ENCODE measurements at regions not wholly inside any gene's neighbourhood (a gene's known extent, or its start where the extent isn't known, plus 50 kb on each side); places are given as distances from the start of the nearest gene placed in this dataset.

DNA sequence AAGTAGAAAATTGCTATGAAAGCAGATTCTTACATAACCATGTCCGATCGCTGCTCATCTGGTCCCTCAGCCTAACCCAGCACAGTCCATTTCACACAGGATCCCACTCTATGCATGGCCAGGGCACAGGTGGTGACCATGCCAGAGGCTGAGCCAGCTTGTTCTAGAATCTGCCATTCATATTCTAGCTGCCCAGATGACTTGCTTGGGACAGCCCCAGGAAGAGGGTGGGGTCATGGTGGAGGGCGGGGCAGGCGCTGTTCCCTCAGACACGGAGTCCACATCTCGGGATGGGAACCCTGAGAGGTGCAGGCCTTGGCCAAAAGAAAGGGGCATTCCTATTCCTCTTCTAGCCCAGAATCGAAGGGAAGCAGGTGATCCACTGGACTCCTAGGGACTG is 275.2 kb upstream of the IRX2 start:
- DNase-seq (ENCODE audit: insufficient read length, low spot score) (no peak), FAIRE-seq (no peak)
- TF ChIP-seq, protein P1, sequence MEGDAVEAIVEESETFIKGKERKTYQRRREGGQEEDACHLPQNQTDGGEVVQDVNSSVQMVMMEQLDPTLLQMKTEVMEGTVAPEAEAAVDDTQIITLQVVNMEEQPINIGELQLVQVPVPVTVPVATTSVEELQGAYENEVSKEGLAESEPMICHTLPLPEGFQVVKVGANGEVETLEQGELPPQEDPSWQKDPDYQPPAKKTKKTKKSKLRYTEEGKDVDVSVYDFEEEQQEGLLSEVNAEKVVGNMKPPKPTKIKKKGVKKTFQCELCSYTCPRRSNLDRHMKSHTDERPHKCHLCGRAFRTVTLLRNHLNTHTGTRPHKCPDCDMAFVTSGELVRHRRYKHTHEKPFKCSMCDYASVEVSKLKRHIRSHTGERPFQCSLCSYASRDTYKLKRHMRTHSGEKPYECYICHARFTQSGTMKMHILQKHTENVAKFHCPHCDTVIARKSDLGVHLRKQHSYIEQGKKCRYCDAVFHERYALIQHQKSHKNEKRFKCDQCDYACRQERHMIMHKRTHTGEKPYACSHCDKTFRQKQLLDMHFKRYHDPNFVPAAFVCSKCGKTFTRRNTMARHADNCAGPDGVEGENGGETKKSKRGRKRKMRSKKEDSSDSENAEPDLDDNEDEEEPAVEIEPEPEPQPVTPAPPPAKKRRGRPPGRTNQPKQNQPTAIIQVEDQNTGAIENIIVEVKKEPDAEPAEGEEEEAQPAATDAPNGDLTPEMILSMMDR (IDR thresholded peaks at IDR 0.05; ENCODE audit: insufficient read depth, missing control alignments) = no peak

DNA sequence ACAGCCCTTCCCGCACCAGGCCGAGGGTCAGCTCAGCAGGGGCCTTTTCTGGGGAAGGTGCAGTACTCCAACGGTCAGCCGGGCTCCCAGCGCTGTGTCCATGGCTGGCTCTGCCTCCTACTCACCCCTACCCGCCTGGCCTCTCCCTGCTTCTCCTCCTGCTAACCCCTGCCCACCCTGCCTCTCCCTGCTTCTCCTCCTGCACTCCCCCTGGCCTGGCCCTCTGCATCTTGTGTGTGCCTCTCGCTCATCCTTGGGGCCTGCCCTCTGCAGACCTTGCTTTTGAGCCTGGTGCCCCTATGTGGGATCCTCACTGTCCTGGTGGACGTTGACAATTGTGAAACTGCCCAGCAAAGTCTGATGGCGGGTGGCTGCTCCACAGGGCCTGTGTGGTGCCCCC is 274.6 kb upstream of the IRX2 start:
- TF ChIP-seq, protein P1 (IDR thresholded peaks at IDR 0.05; ENCODE audit: insufficient read depth, missing control alignments) = no peak
- no peak for DNase-seq (ENCODE audit: insufficient read length, low spot score)
- FAIRE-seq = no peak

DNA sequence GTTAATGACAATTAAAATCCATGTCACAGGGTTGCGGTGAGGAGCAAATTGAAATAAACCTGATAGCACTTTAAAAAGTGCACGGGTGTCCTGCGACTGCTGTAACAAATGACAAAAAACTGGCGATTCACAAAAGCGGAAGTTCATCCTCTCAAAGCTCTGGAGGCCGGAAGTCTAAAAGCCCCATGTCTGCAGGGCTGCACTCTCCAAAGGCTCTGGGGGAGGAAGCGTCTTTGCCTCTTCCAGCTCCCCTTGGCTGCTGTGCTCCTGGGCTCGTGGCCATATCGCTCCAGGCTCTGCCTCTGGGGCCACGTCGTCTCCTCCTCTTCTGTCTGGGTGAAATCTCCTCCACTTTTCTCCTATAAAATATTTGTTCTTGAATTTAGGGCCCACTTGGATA is 273.9 kb upstream of the IRX2 start:
- DNase-seq (ENCODE audit: insufficient read length, low spot score) = no peak
- TF ChIP-seq, protein P1 (IDR thresholded peaks at IDR 0.05; ENCODE audit: insufficient read depth, missing control alignments) = no peak
- FAIRE-seq = no peak

DNA sequence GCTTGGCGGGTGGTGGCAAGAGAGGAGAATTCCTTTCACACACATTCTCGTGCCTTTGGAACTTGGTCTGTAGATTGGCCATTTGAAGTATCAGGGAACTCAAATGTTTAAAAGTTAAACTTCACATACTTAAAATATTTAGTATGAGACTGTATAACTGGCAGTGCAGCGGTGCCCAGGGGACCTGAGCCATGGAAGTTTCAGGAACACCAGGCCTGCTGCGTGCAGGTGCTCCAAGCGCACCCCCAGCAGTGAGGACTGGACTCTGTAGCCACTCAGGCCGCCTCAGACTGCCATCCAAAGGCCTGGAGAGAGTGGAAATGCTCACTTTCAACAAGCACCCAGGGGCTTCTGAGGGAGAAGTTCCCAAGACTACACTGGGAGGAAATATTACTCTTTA is 273.5 kb upstream of the IRX2 start:
- no peak for DNase-seq (ENCODE audit: insufficient read length, low spot score)
- TF ChIP-seq, protein P1 (IDR thresholded peaks at IDR 0.05; ENCODE audit: insufficient read depth, missing control alignments) = no peak
- FAIRE-seq = no peak

DNA sequence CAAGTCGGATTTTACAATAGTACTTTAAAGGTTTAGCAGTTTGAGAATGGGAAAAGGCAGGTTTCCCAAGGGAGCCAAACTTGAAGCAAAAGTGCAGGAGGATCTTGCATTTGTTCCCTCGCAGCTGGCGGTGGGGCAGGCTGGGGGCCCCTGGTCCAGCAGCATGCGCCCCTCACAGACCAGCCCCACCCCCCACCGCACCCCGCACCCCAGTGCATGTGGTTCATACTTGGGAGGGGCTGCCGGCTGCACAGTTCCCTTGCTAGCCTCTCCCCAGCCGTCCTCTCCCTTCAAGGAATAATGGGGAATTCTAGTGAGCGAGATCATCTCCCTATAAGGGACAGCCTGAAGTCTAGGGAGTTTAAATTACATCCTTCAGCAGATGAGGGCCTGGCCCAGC is 273.1 kb upstream of the IRX2 start:
- TF ChIP-seq, protein P1 (IDR thresholded peaks at IDR 0.05; ENCODE audit: insufficient read depth, missing control alignments) = no peak
- FAIRE-seq (no peak), DNase-seq (ENCODE audit: insufficient read length, low spot score) (no peak)

DNA sequence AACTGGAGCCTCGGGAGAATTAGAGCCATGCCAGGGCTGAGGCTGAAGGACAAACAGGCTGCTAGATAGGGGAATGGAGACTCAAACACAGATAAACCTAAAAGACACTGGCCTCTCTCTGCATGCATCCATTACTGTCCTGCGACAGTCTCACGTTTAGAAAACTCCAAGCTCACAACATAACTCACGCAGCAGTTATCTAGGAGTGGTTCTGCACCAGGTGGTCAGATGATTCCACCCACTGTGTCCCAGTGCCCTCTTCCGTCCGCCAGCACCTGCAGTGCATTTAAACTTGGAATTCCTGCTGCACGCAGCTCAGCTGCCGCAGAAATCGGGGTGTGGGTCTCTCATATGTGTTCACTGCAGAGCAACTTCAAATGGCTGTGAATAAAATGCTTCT is 272.6 kb upstream of the IRX2 start:
- TF ChIP-seq, protein P1 (IDR thresholded peaks at IDR 0.05; ENCODE audit: insufficient read depth, missing control alignments) = no peak
- DNase-seq (ENCODE audit: insufficient read length, low spot score) = no peak
- no peak for FAIRE-seq

DNA sequence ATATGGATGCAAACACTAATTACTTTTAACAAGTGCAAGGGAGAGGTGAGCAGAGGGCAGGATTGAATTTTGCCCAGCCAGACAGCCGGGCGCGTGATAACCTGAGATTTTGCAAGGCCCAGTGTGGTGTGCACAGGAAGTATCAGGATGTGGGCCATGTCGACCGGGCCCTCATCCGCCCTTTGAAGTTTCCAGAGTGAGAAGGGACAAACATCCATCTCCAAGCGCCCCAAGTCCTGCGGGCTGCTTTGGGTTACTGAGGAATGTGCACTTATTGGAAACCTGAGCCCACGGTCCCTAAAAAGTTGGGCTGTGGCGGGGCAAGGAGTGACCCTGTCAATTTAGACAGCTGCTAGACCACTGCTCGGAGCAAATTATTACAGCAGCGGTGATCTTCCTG is 272.2 kb upstream of the IRX2 start:
- TF ChIP-seq, protein P1 (IDR thresholded peaks at IDR 0.05; ENCODE audit: insufficient read depth, missing control alignments) = no peak
- DNase-seq (ENCODE audit: insufficient read length, low spot score) (no peak), FAIRE-seq (no peak)
